Keratinocyte (primary cell): ENCODE measurements at regions not wholly inside any gene's neighbourhood (a gene's known extent, or its start where the extent isn't known, plus 50 kb on each side); places are given as distances from the start of the nearest gene placed in this dataset.

Source experiments
- DNase-seq: peaks from one replicate; pipeline ENCODE4 v3.0.0-alpha.2; 2011; ENCODE audit warnings: low read depth, missing footprints, low spot score
- FAIRE-seq: peaks from 2 replicates; lab custom pipeline; 2011; peaks lifted over from hg19 to GRCh38; lab: Jason Lieb, UNC
- H2AFZ ChIP-seq: 2 replicates; pipeline ENCODE4 v1.6.0; 2012; ENCODE audit warnings: low read length, control low read depth, inconsistent platforms; ENCODE audit not compliant: control insufficient read depth
- H3K27ac ChIP-seq: 2 replicates; pipeline ENCODE4 v1.5.1; 2011; ENCODE audit warnings: low read length; ENCODE audit not compliant: control insufficient read depth, insufficient read depth
- H3K27me3 ChIP-seq: 3 replicates; pipeline ENCODE4 v1.6.0; 2011; ENCODE audit warnings: low read length; ENCODE audit not compliant: control insufficient read depth, insufficient read depth; ENCODE audit errors: extremely low read depth
- H3K36me3 ChIP-seq, 2 experiments: 2 replicates in 1 of 2; 3 replicates in 1 of 2; pipeline ENCODE4 v1.5.1; 2011; ENCODE audit warnings: low read length in 2 of 2, mild to moderate bottlenecking in 1 of 2; ENCODE audit not compliant: control insufficient read depth in 2 of 2, insufficient read depth in 2 of 2; ENCODE audit errors: extremely low read depth in 1 of 2
- H3K4me1 ChIP-seq: 3 replicates; pipeline ENCODE4 v1.5.1; 2011; ENCODE audit warnings: low read length; ENCODE audit not compliant: control insufficient read depth, insufficient read depth; ENCODE audit errors: extremely low read depth
- H3K4me2 ChIP-seq: 3 replicates; pipeline ENCODE4 v1.6.0; 2011; ENCODE audit warnings: low read depth, low read length; ENCODE audit not compliant: control insufficient read depth, insufficient read depth; ENCODE audit errors: extremely low read depth
- H3K4me3 ChIP-seq, 3 experiments: fragments of 200-600 bp in 1 of 3; sonication (generic) in 1 of 3; 2 replicates in 2 of 3; 3 replicates in 1 of 3; pipeline ENCODE4 v1.5.1; 2011 to 2016; ENCODE audit warnings: low read length in 3 of 3, mild to moderate bottlenecking in 3 of 3, control low read depth in 2 of 3, inconsistent platforms in 1 of 3, low read depth in 1 of 3, mixed read lengths in 1 of 3, mixed run types in 1 of 3, moderate library complexity in 1 of 3; ENCODE audit not compliant: control insufficient read depth in 2 of 3, insufficient read depth in 2 of 3; ENCODE audit errors: extremely low read depth in 1 of 3
- H3K79me2 ChIP-seq: 2 replicates; pipeline ENCODE4 v1.6.0; 2012; ENCODE audit warnings: low read length; ENCODE audit not compliant: control insufficient read depth, insufficient read depth
- H3K9ac ChIP-seq: 3 replicates; pipeline ENCODE4 v1.6.0; 2011; ENCODE audit warnings: low read length; ENCODE audit not compliant: control insufficient read depth, insufficient read depth; ENCODE audit errors: extremely low read depth
- H3K9me1 ChIP-seq: 3 replicates; pipeline ENCODE4 v1.6.0; 2011; ENCODE audit warnings: low read length; ENCODE audit not compliant: control insufficient read depth, insufficient read depth; ENCODE audit errors: extremely low read depth
- H3K9me3 ChIP-seq: 2 replicates; pipeline ENCODE4 v1.5.1; 2012; ENCODE audit warnings: low read depth, low read length; ENCODE audit not compliant: control insufficient read depth
- H4K20me1 ChIP-seq: 3 replicates; pipeline ENCODE4 v1.6.0; 2011; ENCODE audit warnings: low read length; ENCODE audit not compliant: control insufficient read depth, insufficient read depth; ENCODE audit errors: extremely low read depth
- EZH2 ChIP-seq: IDR thresholded peaks from one replicate; pipeline ENCODE4 v1.6.1; 2012; ENCODE audit warnings: inconsistent platforms, mild to moderate bottlenecking, low read length, moderate library complexity
- dilution Hi-C: fragments of 300-500 bp; cut with MboI; formaldehyde crosslinking; loops from one replicate; pipeline ENCODE4 v1.7.0; 2020; ENCODE audit warnings: low sequenced_read_pairs; ENCODE audit not compliant: extremely low pct_ligation_motif_present
- TF ChIP-seq, protein P1 (sequence below), 3 experiments: IDR thresholded peaks in 1 of 3; conservative IDR thresholded peaks in 1 of 3; optimal IDR thresholded peaks in 1 of 3; 2 replicates in 2 of 3; 3 replicates in 1 of 3; pipeline versions ENCODE3 to v1.5.1; 2011; ENCODE audit warnings: low read length in 3 of 3, mild to moderate bottlenecking in 3 of 3, moderate library complexity in 2 of 3, control low read depth in 1 of 3, inconsistent platforms in 1 of 3; ENCODE audit not compliant: insufficient read depth in 2 of 3; ENCODE audit errors: extremely low read depth in 1 of 3

- no peak overlapping the region for H3K9ac ChIP-seq
- no peaks in the 10 kb centered on the region for H3K4me1 ChIP-seq
- no peak overlapping the region for H3K4me2 ChIP-seq
- no peak overlapping the region for H3K27ac ChIP-seq
- H3K27me3 ChIP-seq = peaks cover 6% of the 10 kb centered on the region
- FAIRE-seq (no peak), DNase-seq (no peak)
- no peak for TF ChIP-seq EZH2
- TF ChIP-seq, protein P1, sequence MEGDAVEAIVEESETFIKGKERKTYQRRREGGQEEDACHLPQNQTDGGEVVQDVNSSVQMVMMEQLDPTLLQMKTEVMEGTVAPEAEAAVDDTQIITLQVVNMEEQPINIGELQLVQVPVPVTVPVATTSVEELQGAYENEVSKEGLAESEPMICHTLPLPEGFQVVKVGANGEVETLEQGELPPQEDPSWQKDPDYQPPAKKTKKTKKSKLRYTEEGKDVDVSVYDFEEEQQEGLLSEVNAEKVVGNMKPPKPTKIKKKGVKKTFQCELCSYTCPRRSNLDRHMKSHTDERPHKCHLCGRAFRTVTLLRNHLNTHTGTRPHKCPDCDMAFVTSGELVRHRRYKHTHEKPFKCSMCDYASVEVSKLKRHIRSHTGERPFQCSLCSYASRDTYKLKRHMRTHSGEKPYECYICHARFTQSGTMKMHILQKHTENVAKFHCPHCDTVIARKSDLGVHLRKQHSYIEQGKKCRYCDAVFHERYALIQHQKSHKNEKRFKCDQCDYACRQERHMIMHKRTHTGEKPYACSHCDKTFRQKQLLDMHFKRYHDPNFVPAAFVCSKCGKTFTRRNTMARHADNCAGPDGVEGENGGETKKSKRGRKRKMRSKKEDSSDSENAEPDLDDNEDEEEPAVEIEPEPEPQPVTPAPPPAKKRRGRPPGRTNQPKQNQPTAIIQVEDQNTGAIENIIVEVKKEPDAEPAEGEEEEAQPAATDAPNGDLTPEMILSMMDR (optimal IDR thresholded peaks at IDR 0.05 in 1 of 3, IDR thresholded peaks at IDR 0.05 in 1 of 3, conservative IDR thresholded peaks at IDR 0.05 in 1 of 3; ENCODE audit: extremely low read depth in 1 of 3, insufficient read depth in 2 of 3, low read length in 3 of 3) = no peak
- H3K79me2 ChIP-seq = no peaks in the 10 kb centered on the region
- no peaks in the 10 kb centered on the region for H3K9me1 ChIP-seq
- H3K4me3 ChIP-seq = no peak overlapping the region
- no peaks in the 10 kb centered on the region for H3K36me3 ChIP-seq
- H2AFZ ChIP-seq = no peak overlapping the region
- H4K20me1 ChIP-seq = no peaks in the 10 kb centered on the region
- H3K9me3 ChIP-seq = no peaks in the 10 kb centered on the region
- dilution Hi-C loops = no loop called here
These were observed 168.4 kb downstream of the TTC32 start for GRCh38 chr2:19733390-19733789.

GRCh38 chr2:19732255-19732654 lies 169.5 kb downstream of the TTC32 start:
- FAIRE-seq (no peak), DNase-seq (no peak)
- dilution Hi-C loops = no loop called here
- Histone ChIP-seq H3K9ac (no peak overlapping the region), H3K9me3 (no peaks in the 10 kb centered on the region), H3K4me2 (no peak overlapping the region), H3K79me2 (no peaks in the 10 kb centered on the region), H3K36me3 (no peaks in the 10 kb centered on the region), H3K27ac (no peak overlapping the region), H3K4me1 (no peaks in the 10 kb centered on the region), H3K4me3 (no peak overlapping the region), H3K27me3 (peaks cover 6% of the 10 kb centered on the region), H2AFZ (no peak overlapping the region), H4K20me1 (no peaks in the 10 kb centered on the region), H3K9me1 (no peaks in the 10 kb centered on the region)
- no peak for TF ChIP-seq EZH2
- TF ChIP-seq, protein P1 (optimal IDR thresholded peaks at IDR 0.05 in 1 of 3, IDR thresholded peaks at IDR 0.05 in 1 of 3, conservative IDR thresholded peaks at IDR 0.05 in 1 of 3; ENCODE audit: extremely low read depth in 1 of 3, insufficient read depth in 2 of 3, low read length in 3 of 3) = no peak
